ENCODE measurements at regions not wholly inside any gene's neighbourhood (a gene's known extent, or its start where the extent isn't known, plus 50 kb on each side); places are given as distances from the start of the nearest gene placed in this dataset.
"Not testable (repeated sequence)": the region's sequence is repeated elsewhere in the genome, so short reads cannot be mapped to it uniquely, and the experiment has no call there.

DNA sequence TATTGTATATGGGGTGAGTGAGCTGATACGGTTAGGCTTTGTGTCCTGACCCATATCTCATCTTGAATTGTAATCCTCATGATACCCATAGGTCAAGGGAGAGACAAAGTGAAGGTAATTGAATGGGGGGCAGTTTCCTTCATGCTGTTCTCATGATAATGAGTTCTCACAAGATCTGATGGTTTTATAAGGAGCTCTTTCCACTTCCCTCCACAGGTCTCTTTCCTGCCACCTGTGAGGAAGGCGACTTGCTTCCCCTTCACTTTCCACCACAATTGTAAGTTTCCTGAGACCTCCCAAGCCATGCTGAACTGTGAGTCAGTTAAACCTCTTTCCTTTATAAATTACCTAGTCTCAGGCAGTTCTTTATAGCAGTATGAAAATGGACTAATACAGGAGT is 255.1 kb upstream of the PAPPA start:
- H3K4me3 Mint-ChIP-seq; H3K4me1 Mint-ChIP-seq (ENCODE audit: low read depth in 2 of 2); ATAC-seq (replicated peaks); DNase-seq; H3K27me3 Mint-ChIP-seq; H3K9me3 Mint-ChIP-seq; H3K27ac Mint-ChIP-seq; H3K36me3 Mint-ChIP-seq (ENCODE audit: insufficient read depth): not testable (repeated sequence)

- ATAC-seq (replicated peaks) (no peak), DNase-seq (no peak)
- Mint-ChIP-seq H3K36me3 (ENCODE audit: insufficient read depth) (no peaks in the 10 kb centered on the region), H3K4me1 (ENCODE audit: low read depth in 2 of 2) (no peaks in the 10 kb centered on the region), H3K9me3 (peaks cover 0 to 8% of the 10 kb centered on the region in 2 donors), H3K27ac (no peak overlapping the region), H3K4me3 (no peak overlapping the region), H3K27me3 (no peaks in the 10 kb centered on the region)
These were observed 252.9 kb upstream of the PAPPA start for GRCh38 chr9:115900698-115901097.

GRCh38 chr9:115910959-115911358 is 242.6 kb upstream of the PAPPA start:
- Mint-ChIP-seq H3K4me3 (no peak overlapping the region), H3K9me3 (peaks cover 0 to 2% of the 10 kb centered on the region in 2 donors), H3K27ac (no peak overlapping the region), H3K27me3 (no peaks in the 10 kb centered on the region), H3K36me3 (ENCODE audit: insufficient read depth) (no peaks in the 10 kb centered on the region), H3K4me1 (ENCODE audit: low read depth in 2 of 2) (no peaks in the 10 kb centered on the region)
- no peak for DNase-seq
- no peak for ATAC-seq (replicated peaks)

GRCh38 chr9:115912086-115912485 is 241.5 kb upstream of the PAPPA start:
- DNase-seq, result no peak
- Mint-ChIP-seq H3K4me3 (no peak overlapping the region), H3K36me3 (ENCODE audit: insufficient read depth) (no peaks in the 10 kb centered on the region), H3K4me1 (ENCODE audit: low read depth in 2 of 2) (no peaks in the 10 kb centered on the region), H3K9me3 (peaks cover 0 to 2% of the 10 kb centered on the region in 2 donors), H3K27ac (no peak overlapping the region), H3K27me3 (no peaks in the 10 kb centered on the region)
- no peak for ATAC-seq (replicated peaks)

DNA sequence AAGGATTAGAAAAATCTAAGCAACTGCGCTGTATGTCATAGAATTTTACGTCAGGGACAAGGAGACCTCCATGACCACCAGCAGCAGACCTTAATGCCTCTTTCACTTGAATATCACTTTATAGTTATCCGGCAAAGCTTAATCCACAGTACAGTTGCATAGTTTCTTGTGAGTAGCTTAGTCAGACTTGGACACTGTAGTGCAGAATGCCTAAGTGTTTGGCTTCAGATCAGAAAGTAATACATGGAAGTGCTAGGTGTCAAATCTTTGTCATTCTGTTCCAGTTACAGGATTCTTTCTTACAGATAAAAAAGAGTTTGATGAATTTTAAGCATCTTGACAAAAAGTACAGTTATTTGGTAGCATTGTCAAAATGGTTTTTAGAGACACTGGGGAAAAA is 239.9 kb upstream of the PAPPA start:
- Mint-ChIP-seq H3K9me3 (peaks cover 0 to 2% of the 10 kb centered on the region in 2 donors), H3K36me3 (ENCODE audit: insufficient read depth) (no peaks in the 10 kb centered on the region), H3K27ac (no peak overlapping the region), H3K4me3 (no peak overlapping the region), H3K27me3 (no peaks in the 10 kb centered on the region), H3K4me1 (ENCODE audit: low read depth in 2 of 2) (no peaks in the 10 kb centered on the region)
- ATAC-seq (replicated peaks) (no peak), DNase-seq (no peak)

GRCh38 chr9:115914291-115914690 is 239.3 kb upstream of the PAPPA start:
- no peak for DNase-seq
- H3K36me3 Mint-ChIP-seq (ENCODE audit: insufficient read depth), result no peaks in the 10 kb centered on the region
- no peak overlapping the region for H3K27ac Mint-ChIP-seq
- no peak for ATAC-seq (replicated peaks)
- no peaks in the 10 kb centered on the region for H3K4me1 Mint-ChIP-seq (ENCODE audit: low read depth in 2 of 2)
- H3K27me3 Mint-ChIP-seq, result no peaks in the 10 kb centered on the region
- no peak overlapping the region for H3K4me3 Mint-ChIP-seq
- peaks cover 0 to 3% of the 10 kb centered on the region in 2 donors for H3K9me3 Mint-ChIP-seq

DNA sequence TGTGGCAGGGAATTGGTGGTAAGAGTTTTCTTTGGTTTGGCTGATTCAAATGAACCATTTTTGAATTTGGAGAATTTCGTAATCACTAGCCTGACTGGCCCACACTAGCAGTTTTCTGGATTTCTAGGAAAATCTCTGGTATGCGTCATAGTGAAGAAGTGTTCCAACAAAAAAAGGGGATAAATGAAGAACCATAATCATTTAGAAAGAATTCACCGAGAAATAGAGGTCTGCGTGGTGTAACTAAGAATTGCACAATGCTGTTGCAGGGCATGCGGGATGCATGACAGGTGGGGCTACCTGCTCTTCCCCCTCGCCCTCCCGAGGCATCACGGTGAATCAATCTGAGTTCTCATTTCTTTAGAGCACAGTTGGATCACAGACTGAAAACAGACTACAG is 232.3 kb upstream of the PAPPA start:
- Mint-ChIP-seq H3K9me3 (peaks cover 3 to 19% of the 10 kb centered on the region in 2 donors), H3K36me3 (ENCODE audit: insufficient read depth) (no peaks in the 10 kb centered on the region), H3K27ac (no peak overlapping the region), H3K27me3 (no peaks in the 10 kb centered on the region), H3K4me1 (ENCODE audit: low read depth in 2 of 2) (no peaks in the 10 kb centered on the region), H3K4me3 (no peak overlapping the region)
- no peak for ATAC-seq (replicated peaks)
- DNase-seq, result no peak

GRCh38 chr9:115922444-115922843 is 231.1 kb upstream of the PAPPA start:
- peaks cover 6 to 19% of the 10 kb centered on the region in 2 donors for H3K9me3 Mint-ChIP-seq
- no peak for DNase-seq
- H3K4me1 Mint-ChIP-seq (ENCODE audit: low read depth in 2 of 2), result no peaks in the 10 kb centered on the region
- no peaks in the 10 kb centered on the region for H3K36me3 Mint-ChIP-seq (ENCODE audit: insufficient read depth)
- H3K27ac Mint-ChIP-seq, result no peak overlapping the region
- no peak for ATAC-seq (replicated peaks)
- no peak overlapping the region for H3K4me3 Mint-ChIP-seq
- no peaks in the 10 kb centered on the region for H3K27me3 Mint-ChIP-seq

- Mint-ChIP-seq H3K4me1 (ENCODE audit: low read depth in 2 of 2) (no peaks in the 10 kb centered on the region), H3K36me3 (ENCODE audit: insufficient read depth) (no peaks in the 10 kb centered on the region), H3K9me3 (peaks cover 6 to 19% of the 10 kb centered on the region in 2 donors), H3K27me3 (no peaks in the 10 kb centered on the region), H3K27ac (no peak overlapping the region), H3K4me3 (no peak overlapping the region)
- DNase-seq (no peak), ATAC-seq (replicated peaks) (no peak)
These were observed 230.2 kb upstream of the PAPPA start for GRCh38 chr9:115923410-115923809.

DNA sequence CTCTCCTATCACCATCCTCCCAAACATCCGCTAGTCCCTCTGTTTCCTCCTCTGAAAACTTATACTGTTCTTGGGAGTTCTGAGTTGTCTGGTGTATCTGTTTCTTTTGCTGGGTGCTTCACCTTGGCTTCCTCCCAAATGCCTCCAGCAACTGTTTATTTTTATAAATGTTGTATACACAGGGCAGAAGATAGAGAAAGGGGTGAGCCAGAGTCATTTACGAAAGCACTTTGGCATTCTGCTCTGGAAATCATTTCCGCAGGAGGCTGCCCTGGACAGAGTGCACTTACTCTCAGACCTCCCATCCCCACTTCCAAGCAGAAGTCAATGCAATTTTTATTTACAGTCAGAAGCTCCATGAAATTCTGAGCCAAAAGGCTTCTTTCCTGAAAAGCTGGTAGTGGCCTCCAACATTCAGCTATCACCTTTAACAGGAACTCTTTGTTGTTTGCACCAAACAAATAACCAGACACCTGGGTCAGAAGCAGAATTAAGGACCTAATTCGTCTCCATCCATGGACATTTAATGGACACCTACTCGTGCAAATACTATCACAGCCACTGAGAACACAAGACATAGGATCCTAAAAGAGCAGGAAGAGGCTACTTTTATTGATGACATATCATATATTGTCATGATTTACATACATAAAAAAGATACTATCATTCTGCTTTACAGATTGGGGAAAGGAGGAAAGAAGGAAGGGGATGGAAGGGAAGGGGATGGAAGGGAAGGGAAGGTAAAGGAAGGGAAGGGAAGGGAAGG is 229.5 kb upstream of the PAPPA start:
- no peaks in the 10 kb centered on the region for H3K27me3 Mint-ChIP-seq
- ATAC-seq (replicated peaks) (no peak), DNase-seq (no peak)
- H3K4me1 Mint-ChIP-seq (ENCODE audit: low read depth in 2 of 2), result no peaks in the 10 kb centered on the region
- H3K27ac Mint-ChIP-seq, result no peak overlapping the region
- H3K36me3 Mint-ChIP-seq (ENCODE audit: insufficient read depth), result no peaks in the 10 kb centered on the region
- no peak overlapping the region for H3K4me3 Mint-ChIP-seq
- peaks cover 4 to 19% of the 10 kb centered on the region in 2 donors for H3K9me3 Mint-ChIP-seq

DNA sequence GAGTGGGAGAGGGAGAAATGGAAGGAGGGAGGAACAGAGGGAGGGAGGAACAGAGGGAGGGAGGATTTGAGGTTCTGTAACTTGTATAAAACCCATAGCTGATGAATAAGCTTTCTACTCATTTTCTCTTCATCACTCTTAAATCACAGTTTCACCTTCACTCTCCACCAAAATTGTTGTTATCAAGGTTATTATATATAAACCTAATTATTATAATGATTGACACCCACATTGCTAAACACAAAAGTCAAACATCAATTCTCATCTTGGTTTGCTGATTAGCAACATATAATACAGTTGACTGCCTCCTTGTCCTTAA is 229.0 kb upstream of the PAPPA start:
- Mint-ChIP-seq H3K27ac (no peak overlapping the region), H3K9me3 (peaks cover 4 to 19% of the 10 kb centered on the region in 2 donors), H3K27me3 (no peaks in the 10 kb centered on the region), H3K36me3 (ENCODE audit: insufficient read depth) (no peaks in the 10 kb centered on the region), H3K4me1 (ENCODE audit: low read depth in 2 of 2) (no peaks in the 10 kb centered on the region), H3K4me3 (no peak overlapping the region)
- ATAC-seq (replicated peaks) (no peak), DNase-seq (no peak)

DNA sequence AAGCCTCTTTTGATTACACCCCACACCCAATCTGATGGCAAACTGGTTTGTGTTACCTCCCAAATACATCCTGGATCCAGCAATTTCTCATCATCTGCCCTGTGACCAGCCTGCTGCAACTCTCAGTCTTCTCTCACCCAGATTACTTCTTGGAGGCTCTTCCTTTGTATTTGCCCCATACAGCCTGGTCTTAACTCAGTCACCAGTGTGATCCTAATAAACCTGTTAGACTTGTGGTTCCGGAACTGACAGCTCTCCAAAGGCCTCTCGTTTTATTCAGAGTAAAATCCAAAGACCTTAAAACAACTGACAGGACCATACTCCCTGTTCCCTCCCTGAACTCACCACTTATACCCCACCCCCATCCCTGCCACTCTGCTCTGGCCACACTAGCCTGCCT is 228.2 kb upstream of the PAPPA start:
- H3K4me1 Mint-ChIP-seq (ENCODE audit: low read depth in 2 of 2), result no peaks in the 10 kb centered on the region
- H3K36me3 Mint-ChIP-seq (ENCODE audit: insufficient read depth), result no peaks in the 10 kb centered on the region
- no peak for DNase-seq
- no peaks in the 10 kb centered on the region for H3K27me3 Mint-ChIP-seq
- no peak overlapping the region for H3K27ac Mint-ChIP-seq
- H3K4me3 Mint-ChIP-seq, result no peak overlapping the region
- H3K9me3 Mint-ChIP-seq, result peaks cover 4 to 19% of the 10 kb centered on the region in 2 donors
- ATAC-seq (replicated peaks), result no peak

GRCh38 chr9:115930472-115930871 is 223.1 kb upstream of the PAPPA start:
- DNase-seq (no peak), ATAC-seq (replicated peaks) (no peak)
- no peaks in the 10 kb centered on the region for H3K27me3 Mint-ChIP-seq
- H3K36me3 Mint-ChIP-seq (ENCODE audit: insufficient read depth), result no peaks in the 10 kb centered on the region
- H3K9me3 Mint-ChIP-seq, result peaks cover 7 to 13% of the 10 kb centered on the region in 2 donors
- H3K4me3 Mint-ChIP-seq, result no peak overlapping the region
- no peak overlapping the region for H3K27ac Mint-ChIP-seq
- H3K4me1 Mint-ChIP-seq (ENCODE audit: low read depth in 2 of 2), result no peaks in the 10 kb centered on the region

- no peaks in the 10 kb centered on the region for H3K4me1 Mint-ChIP-seq (ENCODE audit: low read depth in 2 of 2)
- ATAC-seq (replicated peaks), result no peak
- DNase-seq, result no peak
- peaks cover 8 to 16% of the 10 kb centered on the region in 2 donors for H3K9me3 Mint-ChIP-seq
- H3K27me3 Mint-ChIP-seq, result no peaks in the 10 kb centered on the region
- H3K27ac Mint-ChIP-seq, result no peak overlapping the region
- H3K4me3 Mint-ChIP-seq, result no peak overlapping the region
- H3K36me3 Mint-ChIP-seq (ENCODE audit: insufficient read depth), result no peaks in the 10 kb centered on the region
These were observed 215.1 kb upstream of the PAPPA start for GRCh38 chr9:115938479-115938878.

Data from effector memory CD8-positive, alpha-beta T cell (primary cell).